ENCODE measurements at regions not wholly inside any gene's neighbourhood (a gene's known extent, or its start where the extent isn't known, plus 50 kb on each side); places are given as distances from the start of the nearest gene placed in this dataset.

DNA sequence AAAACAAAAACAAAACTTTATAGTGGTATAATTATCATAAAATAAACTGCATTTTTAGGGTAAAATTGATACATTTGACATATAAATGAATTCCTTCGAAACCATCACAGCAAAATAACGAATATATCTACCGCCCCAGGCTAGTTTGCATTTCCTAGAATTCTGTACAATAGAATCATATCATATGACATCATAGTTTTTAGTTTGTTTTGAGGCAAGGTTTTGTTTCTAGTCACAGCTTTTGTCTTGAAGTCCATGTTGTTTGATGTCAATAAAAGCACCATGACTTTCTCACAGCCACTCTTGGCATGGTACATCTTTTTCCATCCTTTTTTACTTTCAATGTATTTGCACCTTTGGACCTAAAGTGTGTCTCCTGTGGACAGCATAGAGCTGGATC, 102.9 kb downstream of the FOXL3 start:
- H3K56ac ChIP-seq (ENCODE audit: low read length) = no peak overlapping the region
- no peak overlapping the region for H3K9ac ChIP-seq (ENCODE audit: low read length)
- H3K27ac ChIP-seq (ENCODE audit: low read depth, low read length) = no peak overlapping the region
- no peaks in the 10 kb centered on the region for H3K36me3 ChIP-seq (ENCODE audit: control insufficient read depth, insufficient read depth, low read length)
- H3K27me3 ChIP-seq (ENCODE audit: insufficient read depth, low read length, poor library complexity) = no peaks in the 10 kb centered on the region
- H3K4me2 ChIP-seq (ENCODE audit: low read length) = no peak overlapping the region
- no peak overlapping the region for H2BK15ac ChIP-seq (replicated peaks; ENCODE audit: low read depth)
- H2BK120ac ChIP-seq (ENCODE audit: low read depth, low read length) = no peak overlapping the region
- no peak overlapping the region for H3K4me3 ChIP-seq (ENCODE audit: low read length)
- WGBS (ENCODE audit: extremely low coverage, insufficient coverage, low lambda C conversion rate) = no CpG with 5 or more reads among the region's 3 CpGs
- H4K8ac ChIP-seq (ENCODE audit: low read depth, low read length) = no peak overlapping the region
- no peaks in the 10 kb centered on the region for H3K4me1 ChIP-seq (ENCODE audit: control insufficient read depth, low read depth, low read length)
- no peak overlapping the region for H3K4ac ChIP-seq (ENCODE audit: low read depth, low read length)
- no peak overlapping the region for H3K18ac ChIP-seq (ENCODE audit: low read length)
- no peak overlapping the region for H2BK5ac ChIP-seq (ENCODE audit: low read length)
- H2AK5ac ChIP-seq (ENCODE audit: low read length) = no peak overlapping the region
- no peak for DNase-seq
- H3K23ac ChIP-seq (ENCODE audit: low read length) = no peak overlapping the region
- no peak overlapping the region for H4K5ac ChIP-seq (ENCODE audit: low read length)
- H3K79me2 ChIP-seq (ENCODE audit: control insufficient read depth, insufficient read depth, low read length) = no peaks in the 10 kb centered on the region
- no peaks in the 10 kb centered on the region for H3K79me1 ChIP-seq (ENCODE audit: low read length)

DNA sequence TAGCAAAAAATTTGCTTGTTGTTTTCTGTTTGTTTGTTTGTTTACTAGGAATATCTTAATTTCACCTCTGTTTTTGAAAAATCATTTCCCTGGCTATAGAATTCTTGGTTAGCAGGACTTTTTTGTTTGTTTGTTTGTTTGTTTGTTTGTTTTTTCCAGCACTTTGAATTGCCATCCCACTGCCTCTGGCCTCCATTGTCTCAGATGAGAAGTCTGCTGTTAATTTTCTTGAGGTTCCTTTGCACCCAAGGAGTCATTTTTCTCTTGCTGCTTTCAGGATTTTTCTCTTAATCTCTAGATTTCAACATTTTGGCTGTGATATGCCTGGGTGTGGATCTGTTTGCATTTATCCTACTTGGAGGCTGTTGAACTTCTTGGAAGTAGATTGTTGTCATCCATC, 105.7 kb downstream of the FOXL3 start:
- Histone ChIP-seq H3K9ac (ENCODE audit: low read length) (no peak overlapping the region), H3K4ac (ENCODE audit: low read depth, low read length) (no peak overlapping the region), H2BK15ac (replicated peaks; ENCODE audit: low read depth) (no peak overlapping the region), H3K56ac (ENCODE audit: low read length) (no peak overlapping the region), H2AK5ac (ENCODE audit: low read length) (no peak overlapping the region), H3K4me1 (ENCODE audit: control insufficient read depth, low read depth, low read length) (no peaks in the 10 kb centered on the region), H3K27me3 (ENCODE audit: insufficient read depth, low read length, poor library complexity) (no peaks in the 10 kb centered on the region), H2BK120ac (ENCODE audit: low read depth, low read length) (no peak overlapping the region), H3K27ac (ENCODE audit: low read depth, low read length) (no peak overlapping the region), H3K79me2 (ENCODE audit: control insufficient read depth, insufficient read depth, low read length) (no peaks in the 10 kb centered on the region), H3K4me2 (ENCODE audit: low read length) (no peak overlapping the region), H3K23ac (ENCODE audit: low read length) (no peak overlapping the region), H2BK5ac (ENCODE audit: low read length) (no peak overlapping the region), H3K79me1 (ENCODE audit: low read length) (no peaks in the 10 kb centered on the region), H4K8ac (ENCODE audit: low read depth, low read length) (no peak overlapping the region), H3K4me3 (ENCODE audit: low read length) (no peak overlapping the region), H4K5ac (ENCODE audit: low read length) (no peak overlapping the region), H3K18ac (ENCODE audit: low read length) (no peak overlapping the region), H3K36me3 (ENCODE audit: control insufficient read depth, insufficient read depth, low read length) (no peaks in the 10 kb centered on the region)
- DNase-seq = no peak

DNA sequence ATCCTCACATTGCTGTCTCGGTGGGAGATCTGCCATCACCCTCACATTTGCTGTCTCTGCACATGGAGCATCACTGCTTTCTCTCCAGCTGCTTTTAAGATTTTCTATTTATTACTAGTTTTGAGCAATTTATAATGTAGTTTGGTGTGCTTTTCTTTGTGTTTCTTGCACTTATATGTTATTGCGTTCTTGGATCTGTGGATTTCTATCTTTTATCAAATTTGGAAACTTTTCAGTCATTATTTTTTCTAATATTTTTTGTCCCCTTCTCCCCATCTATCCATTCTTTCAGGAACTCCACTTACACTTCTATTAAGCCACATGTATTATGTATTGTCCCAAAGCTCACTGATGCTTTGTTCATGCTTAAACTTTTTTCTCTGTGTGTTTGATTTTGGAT, 108.9 kb downstream of the FOXL3 start:
- H4K5ac ChIP-seq (ENCODE audit: low read length) = no peak overlapping the region
- no peaks in the 10 kb centered on the region for H3K27me3 ChIP-seq (ENCODE audit: insufficient read depth, low read length, poor library complexity)

DNA sequence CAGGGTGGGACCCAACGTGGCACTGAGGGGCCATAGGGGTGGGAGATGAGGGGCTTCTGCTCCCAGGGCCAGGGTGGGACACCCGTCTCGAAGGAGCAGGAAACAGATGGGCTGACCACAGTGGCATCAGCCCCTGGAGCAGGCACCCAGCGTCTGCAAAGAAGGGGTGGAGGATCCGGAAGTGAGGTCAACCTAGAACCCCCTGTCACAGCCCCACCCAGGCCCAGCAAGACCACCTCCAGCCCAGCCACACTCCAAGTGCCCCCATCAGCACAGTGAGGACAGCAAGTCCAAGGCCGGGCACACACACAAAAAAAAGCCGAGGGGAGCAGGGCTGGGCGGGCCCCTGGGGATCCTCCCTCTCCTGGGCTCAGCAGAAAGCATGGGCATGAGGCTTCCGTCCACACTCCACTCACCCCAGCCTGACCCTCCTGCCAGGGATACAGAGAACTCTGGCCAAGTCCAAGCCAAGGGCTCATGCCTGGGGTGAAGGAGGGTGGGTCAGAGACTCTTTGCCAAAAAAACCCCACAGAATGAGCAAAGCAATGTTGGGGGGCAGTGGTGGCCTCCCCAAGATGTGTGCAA, 111.0 kb downstream of the FOXL3 start:
- Histone ChIP-seq H2BK5ac (ENCODE audit: low read length) (no peak overlapping the region), H3K27me3 (ENCODE audit: insufficient read depth, low read length, poor library complexity) (no peaks in the 10 kb centered on the region), H2AK5ac (ENCODE audit: low read length) (no peak overlapping the region), H4K5ac (ENCODE audit: low read length) (no peak overlapping the region), H3K4me1 (ENCODE audit: control insufficient read depth, low read depth, low read length) (no peaks in the 10 kb centered on the region), H3K27ac (ENCODE audit: low read depth, low read length) (no peak overlapping the region), H3K79me1 (ENCODE audit: low read length) (no peaks in the 10 kb centered on the region), H3K9ac (ENCODE audit: low read length) (no peak overlapping the region), H3K4ac (ENCODE audit: low read depth, low read length) (no peak overlapping the region), H4K8ac (ENCODE audit: low read depth, low read length) (no peak overlapping the region), H2BK120ac (ENCODE audit: low read depth, low read length) (no peak overlapping the region), H3K79me2 (ENCODE audit: control insufficient read depth, insufficient read depth, low read length) (no peaks in the 10 kb centered on the region), H3K36me3 (ENCODE audit: control insufficient read depth, insufficient read depth, low read length) (no peaks in the 10 kb centered on the region), H3K4me3 (ENCODE audit: low read length) (no peak overlapping the region), H3K4me2 (ENCODE audit: low read length) (no peak overlapping the region), H2BK15ac (replicated peaks; ENCODE audit: low read depth) (no peak overlapping the region), H3K56ac (ENCODE audit: low read length) (no peak overlapping the region), H3K23ac (ENCODE audit: low read length) (no peak overlapping the region), H3K18ac (ENCODE audit: low read length) (no peak overlapping the region)
- DNase-seq = no peak
- WGBS (ENCODE audit: extremely low coverage, insufficient coverage, low lambda C conversion rate) = no CpG with 5 or more reads among the region's 9 CpGs

More for the DNA sequence above, 108.9 kb downstream of the FOXL3 start:
- no peak overlapping the region for H3K18ac ChIP-seq (ENCODE audit: low read length)
- no peak overlapping the region for H2BK5ac ChIP-seq (ENCODE audit: low read length)
- H2BK15ac ChIP-seq (replicated peaks; ENCODE audit: low read depth) = no peak overlapping the region
- no peak for DNase-seq
- no peak overlapping the region for H3K9ac ChIP-seq (ENCODE audit: low read length)
- no peak overlapping the region for H3K56ac ChIP-seq (ENCODE audit: low read length)
- H2AK5ac ChIP-seq (ENCODE audit: low read length) = no peak overlapping the region
- no peak overlapping the region for H4K8ac ChIP-seq (ENCODE audit: low read depth, low read length)
- H3K23ac ChIP-seq (ENCODE audit: low read length) = no peak overlapping the region
- H3K27ac ChIP-seq (ENCODE audit: low read depth, low read length) = no peak overlapping the region
- H3K4me3 ChIP-seq (ENCODE audit: low read length) = no peak overlapping the region
- WGBS (ENCODE audit: extremely low coverage, insufficient coverage, low lambda C conversion rate) = no CpG with 5 or more reads among the region's 2 CpGs
- no peaks in the 10 kb centered on the region for H3K4me1 ChIP-seq (ENCODE audit: control insufficient read depth, low read depth, low read length)
- H2BK120ac ChIP-seq (ENCODE audit: low read depth, low read length) = no peak overlapping the region
- no peak overlapping the region for H3K4me2 ChIP-seq (ENCODE audit: low read length)
- H3K79me2 ChIP-seq (ENCODE audit: control insufficient read depth, insufficient read depth, low read length) = no peaks in the 10 kb centered on the region
- H3K79me1 ChIP-seq (ENCODE audit: low read length) = no peaks in the 10 kb centered on the region
- H3K36me3 ChIP-seq (ENCODE audit: control insufficient read depth, insufficient read depth, low read length) = no peaks in the 10 kb centered on the region
- H3K4ac ChIP-seq (ENCODE audit: low read depth, low read length) = no peak overlapping the region

DNA sequence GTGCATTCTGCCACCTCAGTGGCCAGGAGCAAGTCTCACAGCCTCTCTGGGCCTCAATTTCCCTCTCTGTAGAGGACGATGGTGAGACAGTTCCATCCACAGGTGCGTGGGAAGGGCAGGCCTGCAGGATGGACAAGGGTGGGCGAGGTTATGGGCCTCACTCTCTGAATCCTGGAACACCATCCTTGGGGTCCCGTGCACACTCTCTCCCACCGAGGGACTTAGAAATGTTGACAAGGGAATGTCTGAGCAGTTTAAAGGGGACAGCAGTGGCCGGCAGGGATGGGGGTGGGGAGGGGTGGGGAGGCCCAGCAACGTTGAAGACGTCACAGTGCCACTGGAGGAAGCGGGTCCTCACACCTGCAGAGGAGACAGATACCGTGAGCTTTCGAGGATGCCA, 111.5 kb downstream of the FOXL3 start:
- H3K56ac ChIP-seq (ENCODE audit: low read length) = no peak overlapping the region
- no peak overlapping the region for H2BK15ac ChIP-seq (replicated peaks; ENCODE audit: low read depth)
- H3K23ac ChIP-seq (ENCODE audit: low read length) = no peak overlapping the region
- no peaks in the 10 kb centered on the region for H3K79me1 ChIP-seq (ENCODE audit: low read length)
- H3K27ac ChIP-seq (ENCODE audit: low read depth, low read length) = no peak overlapping the region
- H3K18ac ChIP-seq (ENCODE audit: low read length) = no peak overlapping the region
- H3K27me3 ChIP-seq (ENCODE audit: insufficient read depth, low read length, poor library complexity) = no peaks in the 10 kb centered on the region
- DNase-seq = no peak
- H3K4me3 ChIP-seq (ENCODE audit: low read length) = no peak overlapping the region
- no peaks in the 10 kb centered on the region for H3K79me2 ChIP-seq (ENCODE audit: control insufficient read depth, insufficient read depth, low read length)
- no peaks in the 10 kb centered on the region for H3K36me3 ChIP-seq (ENCODE audit: control insufficient read depth, insufficient read depth, low read length)
- no peak overlapping the region for H3K4me2 ChIP-seq (ENCODE audit: low read length)
- H4K8ac ChIP-seq (ENCODE audit: low read depth, low read length) = no peak overlapping the region
- no peaks in the 10 kb centered on the region for H3K4me1 ChIP-seq (ENCODE audit: control insufficient read depth, low read depth, low read length)
- no peak overlapping the region for H2AK5ac ChIP-seq (ENCODE audit: low read length)
- H4K5ac ChIP-seq (ENCODE audit: low read length) = no peak overlapping the region
- H2BK120ac ChIP-seq (ENCODE audit: low read depth, low read length) = no peak overlapping the region
- H3K9ac ChIP-seq (ENCODE audit: low read length) = no peak overlapping the region
- H2BK5ac ChIP-seq (ENCODE audit: low read length) = no peak overlapping the region
- WGBS (ENCODE audit: extremely low coverage, insufficient coverage, low lambda C conversion rate) = no CpG with 5 or more reads among the region's 11 CpGs
- H3K4ac ChIP-seq (ENCODE audit: low read depth, low read length) = no peak overlapping the region

DNA sequence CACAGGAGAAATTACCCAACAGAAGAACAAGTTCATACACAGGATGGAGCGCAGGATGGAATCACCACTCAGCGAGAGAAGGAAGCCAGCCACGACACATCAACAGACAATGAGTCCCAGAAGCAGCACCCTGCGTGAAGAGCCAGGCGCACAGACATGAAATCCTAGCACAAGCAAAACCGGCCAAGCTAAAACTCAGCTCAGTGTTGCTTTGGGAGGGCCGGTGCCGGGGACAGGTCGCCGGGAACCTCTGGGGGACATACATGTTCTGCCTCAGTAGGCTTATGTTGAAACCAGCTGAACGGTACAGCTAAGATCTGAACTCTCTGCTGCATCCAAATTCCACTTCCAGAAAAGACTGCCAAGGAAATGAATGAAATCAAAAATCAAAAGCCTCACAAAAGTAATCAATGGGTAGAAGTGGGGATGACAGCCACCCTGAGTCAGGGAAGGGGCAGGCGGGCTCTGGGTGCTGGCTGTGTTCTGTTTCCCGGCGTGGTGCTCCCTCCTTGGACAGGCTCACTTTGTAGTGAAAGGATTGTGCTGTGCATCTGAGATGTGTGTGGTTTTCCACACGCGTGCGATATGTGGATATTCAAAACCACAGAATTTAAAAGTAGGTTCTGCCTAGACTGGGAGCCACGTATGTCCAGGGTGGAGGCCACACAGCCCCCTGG, 114.7 kb downstream of the PDGFA start:
- no peak overlapping the region for H2BK120ac ChIP-seq (ENCODE audit: low read depth, low read length)
- H3K9ac ChIP-seq (ENCODE audit: low read length) = no peak overlapping the region
- H2BK15ac ChIP-seq (replicated peaks; ENCODE audit: low read depth) = no peak overlapping the region
- no peak overlapping the region for H3K4ac ChIP-seq (ENCODE audit: low read depth, low read length)
- no peak overlapping the region for H3K4me2 ChIP-seq (ENCODE audit: low read length)
- no peaks in the 10 kb centered on the region for H3K79me1 ChIP-seq (ENCODE audit: low read length)
- no peak overlapping the region for H3K18ac ChIP-seq (ENCODE audit: low read length)
- no peak overlapping the region for H3K23ac ChIP-seq (ENCODE audit: low read length)
- WGBS (ENCODE audit: extremely low coverage, insufficient coverage, low lambda C conversion rate) = no CpG with 5 or more reads among the region's 18 CpGs
- no peaks in the 10 kb centered on the region for H3K79me2 ChIP-seq (ENCODE audit: control insufficient read depth, insufficient read depth, low read length)
- H3K36me3 ChIP-seq (ENCODE audit: control insufficient read depth, insufficient read depth, low read length) = no peaks in the 10 kb centered on the region
- no peak overlapping the region for H2AK5ac ChIP-seq (ENCODE audit: low read length)
- H3K27ac ChIP-seq (ENCODE audit: low read depth, low read length) = no peak overlapping the region
- no peak overlapping the region for H3K56ac ChIP-seq (ENCODE audit: low read length)
- no peak overlapping the region for H4K8ac ChIP-seq (ENCODE audit: low read depth, low read length)
- no peaks in the 10 kb centered on the region for H3K27me3 ChIP-seq (ENCODE audit: insufficient read depth, low read length, poor library complexity)
- no peak for DNase-seq
- H2BK5ac ChIP-seq (ENCODE audit: low read length) = no peak overlapping the region
- H3K4me3 ChIP-seq (ENCODE audit: low read length) = no peak overlapping the region
- H4K5ac ChIP-seq (ENCODE audit: low read length) = no peak overlapping the region
- H3K4me1 ChIP-seq (ENCODE audit: control insufficient read depth, low read depth, low read length) = no peaks in the 10 kb centered on the region
